Epidermal melanocyte (primary cell): ENCODE measurements at regions not wholly inside any gene's neighbourhood (a gene's known extent, or its start where the extent isn't known, plus 50 kb on each side); places are given as distances from the start of the nearest gene placed in this dataset.

ENCODE experiments used
- DNase-seq: peaks from one replicate; pipeline ENCODE4 v3.0.0; 2011; ENCODE audit warnings: low spot score; ENCODE audit not compliant: insufficient read length

DNA sequence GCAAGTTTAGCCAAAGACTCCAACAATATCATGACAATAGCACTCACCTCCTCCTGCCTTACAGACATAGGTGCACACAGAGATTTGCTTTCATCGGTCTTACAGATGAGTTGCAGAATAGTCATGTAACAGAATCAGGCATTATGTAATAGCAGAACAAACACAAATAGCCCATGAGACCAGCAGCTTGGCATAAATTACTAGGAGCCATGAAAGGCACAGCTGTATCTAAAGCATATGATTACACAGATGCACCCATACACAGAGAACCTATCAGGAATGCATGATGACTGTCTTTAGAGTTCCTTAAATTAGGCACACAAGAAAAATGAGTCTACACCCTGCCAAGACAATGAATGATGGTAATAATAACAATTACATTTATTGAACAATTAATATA lies 342.0 kb upstream of the XYLT1 start:
- DNase-seq = no peak

DNA sequence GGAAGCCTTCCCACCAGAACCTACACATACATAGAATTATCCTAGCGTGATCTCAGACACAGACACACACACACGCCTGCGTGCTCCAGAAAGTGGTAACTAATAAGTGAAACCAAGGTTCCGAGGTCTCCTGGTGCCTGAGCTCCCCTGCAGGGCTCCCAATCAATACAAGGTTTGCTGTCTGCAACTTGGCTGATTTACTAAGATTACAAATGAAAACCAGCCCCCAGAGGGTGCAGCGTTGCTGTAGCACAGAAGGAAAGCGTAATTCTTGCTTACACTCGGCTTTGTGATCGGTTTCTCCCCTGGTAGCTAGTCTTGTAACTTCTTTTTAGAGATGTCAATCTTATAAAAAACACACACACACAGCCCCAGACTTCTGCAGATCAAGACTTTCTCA lies 334.1 kb upstream of the XYLT1 start:
- DNase-seq = no peak

DNA sequence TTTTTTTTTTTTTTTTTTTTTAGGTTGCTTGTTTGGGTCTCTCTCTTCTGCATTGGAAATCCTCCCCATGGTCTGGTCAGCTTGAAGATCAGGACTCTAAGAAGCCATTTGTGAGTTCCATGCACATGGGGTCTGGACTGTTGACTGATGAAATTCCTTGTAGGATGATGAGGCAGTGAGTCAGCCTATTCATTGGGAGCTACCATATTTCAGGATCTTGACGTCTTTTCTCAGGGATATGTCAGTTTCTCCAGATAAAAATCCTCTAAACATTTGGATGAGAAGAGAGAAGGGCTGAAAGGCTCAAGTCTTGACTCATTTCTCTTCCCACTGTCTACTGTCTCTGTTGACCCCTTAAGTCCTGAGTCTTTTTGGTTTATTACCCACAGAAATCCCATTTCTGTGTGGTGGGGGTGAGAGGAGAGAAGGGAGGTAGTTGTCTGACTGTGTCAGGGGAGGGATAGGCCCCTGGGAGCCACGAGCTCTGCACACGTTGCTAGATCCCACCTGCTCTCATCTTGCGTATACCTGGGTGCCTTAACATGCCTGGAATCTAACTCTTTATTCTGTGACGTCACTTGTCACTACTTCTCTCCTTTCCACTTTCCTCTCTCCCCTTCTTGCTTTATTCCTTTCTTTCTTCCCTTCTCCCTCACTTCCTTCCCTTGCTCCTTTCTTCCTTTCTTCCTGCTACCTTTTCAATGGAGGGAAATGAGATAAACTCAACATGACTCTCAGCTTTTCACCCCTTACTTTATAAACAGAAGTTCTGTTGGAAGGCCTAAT lies 333.1 kb upstream of the XYLT1 start:
- no peak for DNase-seq

DNA sequence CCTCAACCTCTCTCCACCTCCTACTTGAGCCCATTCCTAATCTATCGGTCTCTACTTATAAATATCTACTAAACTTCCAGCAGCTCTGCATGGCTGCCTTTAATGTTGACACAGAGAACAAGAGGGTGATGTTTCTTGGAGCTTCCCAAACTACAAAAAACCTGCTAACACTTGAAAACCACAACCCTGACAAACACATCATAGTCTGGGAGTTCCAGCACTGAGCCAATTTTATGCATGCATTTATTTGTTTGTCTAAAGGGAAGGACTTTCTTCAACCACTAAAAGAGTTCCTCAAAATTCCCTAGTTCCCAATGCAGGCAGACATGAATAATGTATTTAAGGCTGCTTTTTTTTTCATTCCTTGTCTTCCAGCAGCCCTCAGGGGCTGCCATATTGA lies 331.8 kb upstream of the XYLT1 start:
- no peak for DNase-seq

DNA sequence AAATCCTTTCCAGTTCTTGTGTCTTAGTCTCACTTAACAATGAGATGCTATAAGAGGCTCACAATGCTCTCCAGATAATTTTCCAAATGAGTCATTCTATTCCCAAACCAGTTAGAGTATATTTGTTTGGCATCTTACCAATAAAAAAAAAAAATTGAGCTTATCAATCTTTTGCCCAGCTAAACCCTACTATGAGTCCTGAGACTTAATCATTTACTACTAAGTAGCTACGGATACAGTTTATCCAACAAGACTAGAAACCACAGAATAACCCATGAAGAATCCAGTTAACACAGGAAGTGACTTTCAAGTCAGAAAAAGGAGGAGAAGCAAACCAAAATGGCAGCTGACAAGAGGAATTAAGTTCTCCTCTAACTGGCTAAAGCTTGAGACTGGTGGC lies 330.3 kb upstream of the XYLT1 start:
- DNase-seq = no peak

DNA sequence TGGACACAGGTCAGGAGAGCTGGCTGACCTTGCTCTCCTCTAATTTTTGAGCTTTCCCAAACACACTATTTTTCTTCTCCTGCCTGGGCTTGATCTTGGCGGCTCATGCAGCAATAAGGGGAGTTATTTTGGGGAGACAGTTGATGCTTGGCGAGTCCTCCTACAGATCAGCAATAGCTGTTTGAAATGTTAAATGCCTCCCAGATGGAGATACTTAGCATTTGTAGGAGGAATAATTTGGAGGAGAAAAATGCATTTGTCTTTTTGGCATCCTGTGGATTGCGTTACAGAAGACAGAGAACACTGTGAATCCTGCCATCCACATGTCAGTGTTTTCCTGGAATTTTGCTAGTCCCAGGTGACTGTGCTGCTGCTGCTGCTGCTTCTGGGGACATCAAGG lies 328.0 kb upstream of the XYLT1 start:
- no peak for DNase-seq

DNA sequence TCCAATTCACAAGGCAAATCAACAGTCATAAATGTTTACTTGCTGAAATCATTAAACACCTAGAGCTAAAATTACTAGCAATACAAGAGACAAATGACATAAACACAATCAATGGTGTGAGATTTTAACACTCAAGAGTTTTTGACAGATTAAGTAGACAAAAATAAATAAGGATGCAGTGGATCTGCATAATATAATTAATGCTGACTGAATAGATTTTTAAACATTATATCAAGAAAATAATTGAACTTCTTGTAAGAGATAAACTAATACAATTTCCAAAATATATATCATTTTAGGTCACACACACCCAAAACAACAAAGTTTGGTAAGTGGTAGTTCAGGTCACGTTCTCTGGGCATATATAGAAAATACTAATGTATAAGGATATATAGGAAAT lies 322.6 kb upstream of the XYLT1 start:
- no peak for DNase-seq

DNA sequence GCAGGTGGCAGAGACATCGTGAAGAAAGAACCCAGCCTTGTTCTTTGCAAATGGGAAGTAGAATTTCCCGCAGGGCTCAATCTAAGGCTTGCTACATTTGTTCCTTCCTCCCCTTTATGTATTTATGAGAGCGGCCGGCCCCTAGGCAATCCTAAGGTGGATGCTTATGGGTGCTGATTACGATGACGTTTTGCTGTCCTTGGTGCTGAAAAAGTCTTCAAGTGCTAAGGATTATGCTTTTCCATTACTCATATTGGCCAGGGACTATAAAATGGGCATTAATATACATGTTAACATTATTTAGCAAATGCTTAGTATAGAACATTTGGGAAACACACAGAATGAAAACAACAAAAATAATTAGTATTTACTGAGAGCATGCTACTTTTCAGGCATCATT lies 313.3 kb upstream of the XYLT1 start:
- no peak for DNase-seq

DNA sequence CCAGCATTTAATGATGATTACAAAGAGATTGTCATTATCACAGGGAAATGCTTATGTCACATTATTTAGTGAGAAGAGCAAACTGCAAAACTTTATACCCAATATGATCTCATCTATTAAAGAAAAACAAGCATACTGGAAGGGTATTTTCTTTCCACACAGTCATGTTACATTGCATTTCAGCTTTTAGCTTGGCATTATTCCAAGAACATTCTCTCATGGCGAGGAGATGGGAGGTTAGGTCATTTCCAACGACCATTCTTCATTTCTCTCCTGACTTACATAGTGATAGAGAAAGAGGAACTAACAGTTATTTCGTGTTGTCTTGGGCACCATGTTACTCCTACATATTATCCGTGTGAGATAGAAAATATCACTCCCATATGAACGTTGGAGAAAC lies 309.4 kb upstream of the XYLT1 start:
- DNase-seq = no peak

DNA sequence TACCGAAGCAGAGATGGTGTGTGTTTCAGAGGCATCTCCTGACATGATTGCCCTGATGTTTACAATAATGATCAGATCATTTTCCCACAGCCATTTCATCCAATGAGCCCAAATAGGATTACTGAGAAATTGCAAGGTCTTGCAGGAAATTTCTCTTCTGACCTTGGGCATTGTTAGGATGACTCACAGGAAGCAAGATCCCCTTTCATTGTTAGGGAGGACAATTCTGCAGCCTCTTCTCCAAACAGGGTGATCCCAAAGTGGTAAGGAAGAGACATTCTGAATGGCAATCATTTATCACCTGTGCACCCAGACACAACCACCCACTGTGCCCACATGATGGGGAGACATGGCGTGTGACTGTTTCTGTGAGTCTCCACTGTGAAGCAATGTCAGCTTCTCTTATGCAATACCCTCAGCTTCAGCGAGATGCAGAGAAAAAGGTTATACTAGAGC lies 306.7 kb upstream of the XYLT1 start:
- DNase-seq = no peak

DNA sequence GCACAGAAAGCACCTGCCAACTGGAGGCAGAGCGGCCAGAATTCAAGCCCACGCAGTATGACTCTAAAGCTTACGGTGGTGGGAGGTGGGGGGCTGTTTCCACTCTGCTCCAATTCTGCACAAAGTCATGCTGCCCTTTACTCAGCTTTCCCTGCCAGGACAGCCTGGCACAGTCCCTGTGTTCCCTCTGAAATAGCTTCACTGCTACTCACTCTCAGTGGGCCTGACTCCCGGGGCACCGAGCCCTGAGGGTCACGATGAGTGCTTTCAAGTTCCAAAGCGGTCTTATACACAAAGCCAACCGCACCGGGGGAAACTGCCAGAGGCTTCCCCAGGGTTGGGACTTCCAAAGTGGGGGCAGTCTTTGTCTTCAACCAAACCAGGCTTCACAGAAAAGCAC lies 306.1 kb upstream of the XYLT1 start:
- no peak for DNase-seq

DNA sequence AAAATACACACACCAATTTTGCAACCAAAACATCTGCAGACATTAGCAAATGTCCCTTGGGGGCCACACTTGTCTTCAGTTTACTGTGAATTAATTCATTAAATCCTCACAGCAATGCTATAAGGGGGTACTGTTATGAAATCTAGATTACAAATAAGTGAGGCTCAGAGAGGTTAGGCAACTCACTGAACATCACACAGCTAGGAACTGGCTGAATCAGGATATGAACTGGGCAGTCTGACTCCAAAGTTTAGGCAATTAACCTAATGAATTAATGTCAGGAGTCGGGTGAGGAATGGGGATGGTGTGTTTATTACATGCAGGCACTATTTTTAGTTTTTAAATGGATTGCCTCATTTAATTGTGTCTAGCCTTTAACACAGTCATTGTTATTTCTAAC lies 305.7 kb upstream of the XYLT1 start:
- no peak for DNase-seq

DNA sequence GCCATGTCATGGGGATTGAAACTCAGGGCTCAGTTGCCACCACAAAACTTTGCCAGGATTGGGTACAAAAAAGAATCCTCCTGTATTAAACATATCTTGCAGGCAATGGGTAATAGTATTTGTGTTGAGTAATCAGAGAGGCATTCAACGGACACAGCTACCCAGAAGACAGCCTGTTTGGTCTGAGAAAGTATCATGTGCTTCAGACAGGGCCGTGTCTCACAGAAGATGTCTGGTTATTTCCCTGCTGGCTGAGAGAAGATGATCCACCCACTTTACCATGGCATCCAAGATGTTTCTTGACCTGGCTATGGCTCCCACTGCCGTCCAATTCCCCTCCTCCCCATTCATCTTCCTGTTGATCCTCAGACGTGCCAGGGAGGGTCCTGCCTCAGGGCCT lies 304.3 kb upstream of the XYLT1 start:
- DNase-seq = no peak

DNA sequence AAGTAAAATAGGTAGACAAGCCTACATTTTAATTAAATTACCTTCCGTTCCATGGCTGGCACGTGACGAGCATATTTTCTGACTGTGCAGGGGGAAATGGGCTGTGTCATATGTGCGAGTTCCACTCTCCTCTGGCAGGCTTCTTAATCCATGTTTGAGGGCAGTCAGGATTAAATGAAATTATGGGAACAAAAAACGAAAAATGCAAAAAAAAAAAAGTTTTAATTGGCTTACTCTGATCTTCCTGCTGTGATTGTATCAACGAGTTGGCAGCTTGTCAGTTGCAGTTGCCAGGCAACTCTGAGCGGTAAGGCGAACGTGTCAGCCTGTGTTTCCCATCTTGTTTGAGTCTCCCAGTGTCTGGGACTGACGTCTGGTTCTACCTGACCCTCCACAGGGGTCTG lies 302.9 kb upstream of the XYLT1 start:
- no peak for DNase-seq

DNA sequence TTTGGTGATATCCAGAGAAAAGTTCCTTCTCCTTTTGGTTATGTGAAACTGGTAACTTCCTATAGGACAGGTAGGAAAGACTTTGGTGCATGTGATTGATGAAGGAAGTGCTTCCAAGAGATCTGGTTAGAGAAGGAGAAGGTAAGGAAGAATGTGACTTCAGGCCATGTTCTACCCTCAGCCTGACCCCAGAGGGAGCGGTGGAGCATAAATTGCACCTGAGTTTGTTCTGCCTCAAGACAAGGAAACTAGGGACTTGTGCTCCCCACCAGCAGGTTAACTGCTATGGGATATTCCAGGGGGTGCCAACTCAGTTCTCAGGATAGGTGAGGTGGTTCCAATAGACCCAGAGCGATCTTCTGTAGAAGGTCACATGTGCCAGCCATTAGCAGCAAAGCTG lies 299.3 kb upstream of the XYLT1 start:
- DNase-seq = no peak

DNA sequence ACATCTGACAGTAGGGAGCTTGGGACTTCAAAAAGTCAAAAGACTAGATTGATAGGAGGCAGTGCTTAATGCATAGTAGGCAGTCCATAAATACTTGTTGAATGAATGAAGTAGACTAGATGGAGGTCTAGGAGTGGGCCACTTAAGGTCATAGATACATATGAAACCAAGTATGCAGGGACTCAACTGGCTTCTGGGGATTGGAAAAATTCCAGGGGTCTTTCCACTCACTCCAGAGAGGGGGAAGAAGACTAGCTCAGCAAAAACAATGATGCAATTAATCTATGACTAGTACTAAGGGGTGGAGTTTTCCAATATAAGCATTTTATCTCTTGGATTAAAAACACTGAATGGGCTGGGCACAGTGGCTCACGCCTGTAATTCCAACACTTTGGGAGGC lies 298.3 kb upstream of the XYLT1 start:
- no peak for DNase-seq

DNA sequence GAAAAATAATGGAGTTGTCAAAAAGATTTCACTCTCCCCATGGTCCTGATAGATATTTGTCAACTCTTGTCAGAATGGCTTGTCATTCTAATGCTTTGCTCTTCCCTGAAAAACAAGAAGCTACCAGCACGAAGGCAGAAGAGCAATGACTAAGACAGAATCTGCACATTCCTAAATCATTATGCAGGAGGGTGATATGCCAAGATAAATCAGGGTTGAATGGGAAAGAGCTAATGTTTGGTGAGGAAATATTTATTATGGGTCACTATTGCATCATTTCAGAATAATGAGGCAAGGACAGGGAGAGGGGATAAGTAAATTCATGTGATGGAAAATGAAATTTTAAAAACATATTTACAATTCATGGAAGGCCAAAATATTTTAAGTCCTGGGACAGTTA lies 297.5 kb upstream of the XYLT1 start:
- no peak for DNase-seq

DNA sequence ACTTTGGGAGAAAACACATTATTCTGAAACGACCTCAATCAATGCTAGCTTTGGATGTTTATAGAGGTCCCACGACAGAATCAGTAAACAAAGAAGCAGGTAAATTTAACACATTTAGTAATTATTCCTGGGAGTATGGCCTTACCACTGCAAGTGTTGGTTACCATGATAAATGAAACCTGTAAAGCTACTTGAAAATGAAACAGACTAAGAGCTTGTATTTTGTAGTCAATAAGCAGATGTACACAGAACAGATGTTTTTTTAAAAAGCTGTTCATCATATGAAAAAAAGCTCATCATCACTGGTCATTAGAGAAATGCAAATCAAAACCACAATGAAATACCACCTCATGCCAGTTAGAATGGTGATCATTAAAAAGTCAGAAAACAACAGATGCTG lies 295.3 kb upstream of the XYLT1 start:
- no peak for DNase-seq

DNA sequence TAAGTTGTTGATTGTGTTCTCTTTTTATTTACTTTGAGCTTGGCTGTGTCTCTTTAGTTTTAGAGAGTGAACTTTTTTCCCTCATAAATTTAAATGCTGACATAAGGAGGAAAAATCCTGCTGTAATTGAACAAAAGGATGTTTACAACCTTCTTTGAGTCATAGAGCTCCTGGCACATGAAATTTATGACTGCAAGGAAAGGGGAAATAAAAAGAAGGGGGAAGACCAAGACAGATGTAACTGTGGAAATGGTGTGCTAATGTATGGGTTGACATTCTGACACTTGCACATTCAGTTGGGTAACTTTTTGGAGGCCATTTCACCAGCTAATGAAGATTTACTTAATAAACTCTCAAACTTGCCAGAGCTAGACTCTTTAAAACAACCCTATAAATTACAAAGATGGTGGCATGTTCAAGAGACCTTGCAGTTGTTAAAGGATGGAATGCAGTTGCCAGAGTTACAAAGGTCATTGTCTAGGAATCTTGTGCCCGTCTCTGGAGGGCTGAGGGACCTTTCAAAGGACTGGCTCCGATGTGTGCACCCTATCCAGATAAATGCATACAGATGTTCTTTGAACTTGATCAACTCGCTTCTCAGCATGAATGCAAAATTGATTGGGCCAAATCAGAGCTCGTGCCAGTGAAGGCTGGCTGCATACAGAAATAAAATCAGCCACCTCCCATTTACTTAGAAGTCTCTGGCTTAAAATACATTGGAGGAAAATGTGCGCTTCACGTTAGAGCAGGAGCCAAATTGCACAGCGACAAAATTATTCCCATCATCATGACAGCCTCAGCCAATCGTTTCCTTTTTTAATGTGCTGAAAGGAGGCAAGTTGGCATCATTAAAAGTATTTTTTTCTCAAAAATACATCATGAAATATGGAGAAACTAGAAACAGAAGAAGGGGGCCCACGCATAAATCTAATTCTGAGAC lies 289.0 kb upstream of the XYLT1 start:
- no peak for DNase-seq

DNA sequence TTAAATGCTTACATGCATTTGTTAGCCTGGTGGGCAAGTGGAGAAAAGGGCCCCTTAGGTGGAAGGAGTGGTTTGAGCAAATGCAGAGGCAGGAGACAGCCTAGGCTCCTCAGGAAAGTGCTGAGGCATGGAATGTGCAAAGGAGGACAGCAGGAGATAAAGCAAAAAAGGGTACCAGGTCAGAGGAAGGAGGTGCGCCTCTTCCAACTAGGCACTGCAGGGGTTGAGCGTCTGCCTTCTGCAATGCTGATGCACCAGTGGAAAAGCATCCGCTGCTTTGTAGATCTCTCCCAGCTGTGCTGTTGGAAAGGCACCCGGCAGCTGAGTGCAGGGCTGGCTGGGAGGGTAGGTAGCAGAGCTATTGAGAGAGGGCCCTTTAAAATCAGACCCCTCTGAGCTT lies 287.0 kb upstream of the XYLT1 start:
- DNase-seq = no peak

DNA sequence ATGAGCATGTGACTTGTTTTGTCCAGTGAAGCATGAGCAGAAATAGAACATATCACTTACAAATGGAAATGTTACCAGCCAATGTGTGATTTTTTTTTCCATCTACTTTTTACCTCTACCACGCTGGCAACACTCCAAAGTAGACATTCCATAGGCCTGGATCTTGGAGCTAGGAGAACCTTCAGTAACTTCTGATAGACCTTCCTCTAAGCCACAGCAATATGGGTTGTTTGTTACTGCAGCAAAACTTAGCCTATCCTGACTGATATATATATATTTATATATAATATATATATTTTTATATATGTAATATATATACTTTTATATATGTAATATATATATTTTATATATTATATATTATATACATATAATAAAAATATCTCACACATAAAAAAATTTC lies 284.4 kb upstream of the XYLT1 start:
- no peak for DNase-seq

DNA sequence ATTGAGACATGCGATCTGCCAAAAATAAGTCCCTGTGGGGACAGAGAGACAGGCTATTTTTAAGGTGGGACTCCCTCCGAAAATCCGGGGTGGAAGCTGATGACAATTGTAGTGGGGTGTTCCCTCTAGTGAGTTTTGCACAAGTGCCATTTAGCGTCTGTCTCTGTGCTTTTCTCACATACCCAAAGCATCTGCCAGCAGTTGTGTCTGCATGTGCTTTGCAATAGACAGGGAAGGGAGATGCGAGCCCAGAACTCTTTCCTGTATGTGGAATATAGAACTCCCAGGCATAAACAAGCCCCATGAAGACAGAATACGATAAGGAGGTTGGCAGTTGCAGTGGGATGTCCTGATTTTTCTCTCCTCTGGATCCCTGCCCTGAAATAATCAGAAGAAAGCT lies 282.7 kb upstream of the XYLT1 start:
- DNase-seq = no peak

DNA sequence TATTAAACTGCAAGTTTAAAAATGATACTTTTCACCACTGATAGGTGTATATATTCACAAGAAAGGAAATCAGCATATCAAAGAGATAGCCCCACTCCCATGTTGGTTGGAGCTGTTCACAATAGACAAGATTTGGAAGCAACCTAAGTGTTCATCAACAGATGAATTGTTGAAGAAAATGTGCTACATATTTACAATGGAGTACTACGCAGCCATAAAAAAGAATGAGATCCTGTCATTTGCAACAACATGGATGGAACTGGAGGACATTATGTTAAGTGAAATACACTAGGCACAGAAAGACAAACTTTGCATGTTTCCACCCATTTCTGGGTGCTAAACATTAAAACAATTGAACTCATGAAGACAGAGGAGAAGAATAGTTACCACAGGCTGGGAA lies 278.9 kb upstream of the XYLT1 start:
- DNase-seq = no peak
